Vagina (tissue), 2 donors: ENCODE measurements at regions not wholly inside any gene's neighbourhood (a gene's known extent, or its start where the extent isn't known, plus 50 kb on each side); places are given as distances from the start of the nearest gene placed in this dataset.

Source experiments
- POLR2A ChIP-seq, 2 donors: fragments of 450-650 bp; IDR thresholded peaks; one replicate each; pipeline ENCODE4 v1.6.1; 2017; ENCODE audit warnings: antibody characterized with exemption in 2 of 2, mild to moderate bottlenecking in 2 of 2, moderate library complexity in 2 of 2
- POLR2AphosphoS5 ChIP-seq, 2 donors: sonication (generic); formaldehyde crosslinking; IDR thresholded peaks; one replicate each; pipeline ENCODE4 v1.9.0; 2017; ENCODE audit warnings: antibody characterized with exemption in 2 of 2, mild to moderate bottlenecking in 2 of 2, low read depth in 1 of 2; ENCODE audit not compliant: insufficient read depth in 1 of 2
- TF ChIP-seq, protein P1 (sequence below), 3 experiments: fragments of 450-650 bp in 2 of 3; fragments of 200-600 bp in 1 of 3; sonication (generic) in 1 of 3; IDR thresholded peaks; one replicate each; pipeline ENCODE4 v1.5.1; 2017 to 2019; ENCODE audit warnings: antibody characterized with exemption in 3 of 3, mild to moderate bottlenecking in 2 of 3, moderate library complexity in 2 of 3

GRCh38 chr12:33566403-33566802, 126.8 kb upstream of the SYT10 start:
- TF ChIP-seq, protein P1, sequence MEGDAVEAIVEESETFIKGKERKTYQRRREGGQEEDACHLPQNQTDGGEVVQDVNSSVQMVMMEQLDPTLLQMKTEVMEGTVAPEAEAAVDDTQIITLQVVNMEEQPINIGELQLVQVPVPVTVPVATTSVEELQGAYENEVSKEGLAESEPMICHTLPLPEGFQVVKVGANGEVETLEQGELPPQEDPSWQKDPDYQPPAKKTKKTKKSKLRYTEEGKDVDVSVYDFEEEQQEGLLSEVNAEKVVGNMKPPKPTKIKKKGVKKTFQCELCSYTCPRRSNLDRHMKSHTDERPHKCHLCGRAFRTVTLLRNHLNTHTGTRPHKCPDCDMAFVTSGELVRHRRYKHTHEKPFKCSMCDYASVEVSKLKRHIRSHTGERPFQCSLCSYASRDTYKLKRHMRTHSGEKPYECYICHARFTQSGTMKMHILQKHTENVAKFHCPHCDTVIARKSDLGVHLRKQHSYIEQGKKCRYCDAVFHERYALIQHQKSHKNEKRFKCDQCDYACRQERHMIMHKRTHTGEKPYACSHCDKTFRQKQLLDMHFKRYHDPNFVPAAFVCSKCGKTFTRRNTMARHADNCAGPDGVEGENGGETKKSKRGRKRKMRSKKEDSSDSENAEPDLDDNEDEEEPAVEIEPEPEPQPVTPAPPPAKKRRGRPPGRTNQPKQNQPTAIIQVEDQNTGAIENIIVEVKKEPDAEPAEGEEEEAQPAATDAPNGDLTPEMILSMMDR (IDR thresholded peaks at IDR 0.05) = no peak
- no peak for TF ChIP-seq POLR2A (IDR thresholded peaks at IDR 0.05)
- no peak for TF ChIP-seq POLR2AphosphoS5 (IDR thresholded peaks at IDR 0.05; ENCODE audit: insufficient read depth in 1 of 2, low read depth in 1 of 2)
